Kidney epithelial cell (primary cell): ENCODE measurements at regions not wholly inside any gene's neighbourhood (a gene's known extent, or its start where the extent isn't known, plus 50 kb on each side); places are given as distances from the start of the nearest gene placed in this dataset.
"Not testable (repeated sequence)": the region's sequence is repeated elsewhere in the genome, so short reads cannot be mapped to it uniquely, and the experiment has no call there.

Experiments
- DNase-seq: peaks from one replicate; pipeline ENCODE4 v3.0.0-alpha.2; 2010; ENCODE audit warnings: low read depth
- H3K27me3 ChIP-seq: 2 replicates; pipeline ENCODE4 v1.6.0; 2011; ENCODE audit warnings: low read length; ENCODE audit not compliant: control insufficient read depth, insufficient read depth
- H3K36me3 ChIP-seq: 2 replicates; pipeline ENCODE4 v1.5.1; 2011; ENCODE audit warnings: low read length; ENCODE audit not compliant: control insufficient read depth, insufficient read depth
- H3K4me3 ChIP-seq: 2 replicates; pipeline ENCODE4 v1.5.1; 2011; ENCODE audit warnings: low read depth, mild to moderate bottlenecking, control low read depth, low read length
- CTCF ChIP-seq: IDR thresholded peaks from 2 replicates; pipeline ENCODE4 v1.5.1; 2011; ENCODE audit warnings: mild to moderate bottlenecking, moderate library complexity, low read length, control low read depth, inconsistent platforms; ENCODE audit not compliant: insufficient read depth, poor library complexity, severe bottlenecking

GRCh38 chr10:118422241-118422640 is 80.1 kb upstream of the FAM204A start:
- no peak for DNase-seq
- H3K36me3 ChIP-seq = no peaks in the 10 kb centered on the region
- H3K4me3 ChIP-seq = no peak overlapping the region
- no peak for TF ChIP-seq CTCF
- no peaks in the 10 kb centered on the region for H3K27me3 ChIP-seq

GRCh38 chr10:118420049-118420448 is 77.9 kb upstream of the FAM204A start:
- not testable (repeated sequence) for H3K4me3 ChIP-seq, H3K27me3 ChIP-seq

GRCh38 chr10:118412932-118413331 is 70.8 kb upstream of the FAM204A start:
- Histone ChIP-seq H3K4me3 (no peak overlapping the region), H3K36me3 (no peaks in the 10 kb centered on the region), H3K27me3 (no peaks in the 10 kb centered on the region)
- no peak for DNase-seq
- TF ChIP-seq CTCF = no peak

More at GRCh38 chr10:118420049-118420448, 77.9 kb upstream of the FAM204A start:
- DNase-seq, H3K36me3 ChIP-seq: not testable (repeated sequence)

GRCh38 chr10:118412132-118412760 is 70.1 kb upstream of the FAM204A start:
- Histone ChIP-seq H3K4me3 (no peak overlapping the region), H3K27me3 (no peaks in the 10 kb centered on the region), H3K36me3 (no peaks in the 10 kb centered on the region)
- no peak for TF ChIP-seq CTCF
- DNase-seq = no peak

- Histone ChIP-seq H3K27me3 (no peaks in the 10 kb centered on the region), H3K36me3 (no peaks in the 10 kb centered on the region), H3K4me3 (no peak overlapping the region)
- TF ChIP-seq CTCF = no peak
- no peak for DNase-seq
Measured at GRCh38 chr10:118409295-118409694, 67.2 kb upstream of the FAM204A start.

GRCh38 chr10:118408181-118408580 is 66.1 kb upstream of the FAM204A start:
- Histone ChIP-seq H3K27me3 (peaks cover 3% of the 10 kb centered on the region), H3K36me3 (no peaks in the 10 kb centered on the region), H3K4me3 (no peak overlapping the region)
- TF ChIP-seq CTCF = no peak
- DNase-seq = no peak
